GM19239 (cell line): ENCODE measurements at regions not wholly inside any gene's neighbourhood (a gene's known extent, or its start where the extent isn't known, plus 50 kb on each side); places are given as distances from the start of the nearest gene placed in this dataset.

ENCODE experiments used
- DNase-seq: peaks from one replicate; pipeline ENCODE4 v3.0.0; 2011; ENCODE audit warnings: low spot score; ENCODE audit not compliant: insufficient read length
- FAIRE-seq: peaks from 2 replicates; lab custom pipeline; 2011; peaks lifted over from hg19 to GRCh38; lab: Jason Lieb, UNC

GRCh38 chr15:47944637-47945288 is 176.0 kb upstream of the SLC24A5 start:
- no peak for FAIRE-seq
- DNase-seq = no peak

GRCh38 chr15:47945872-47946650 is 174.7 kb upstream of the SLC24A5 start:
- no peak for DNase-seq
- no peak for FAIRE-seq

GRCh38 chr15:47949815-47950214 is 171.0 kb upstream of the SLC24A5 start:
- FAIRE-seq (no peak), DNase-seq (no peak)

- FAIRE-seq (no peak), DNase-seq (no peak)
Observed at GRCh38 chr15:47950447-47950846, 170.3 kb upstream of the SLC24A5 start.

GRCh38 chr15:47951781-47952180 is 169.0 kb upstream of the SLC24A5 start:
- DNase-seq = no peak
- FAIRE-seq = no peak

- FAIRE-seq = no peak
- no peak for DNase-seq
Observed at GRCh38 chr15:47954196-47954595, 166.6 kb upstream of the SLC24A5 start.

- FAIRE-seq = no peak
- no peak for DNase-seq
Observed at GRCh38 chr15:47955021-47955420, 165.8 kb upstream of the SLC24A5 start.

GRCh38 chr15:47959617-47960413 is 161.0 kb upstream of the SLC24A5 start:
- DNase-seq (no peak), FAIRE-seq (peak; percentile 42)

- FAIRE-seq = peak; percentile 96
Observed at GRCh38 chr15:47961401-47962090, 159.2 kb upstream of the SLC24A5 start.

GRCh38 chr15:47963265-47963664 is 157.5 kb upstream of the SLC24A5 start:
- no peak for DNase-seq
- no peak for FAIRE-seq

More at GRCh38 chr15:47961401-47962090, 159.2 kb upstream of the SLC24A5 start:
- DNase-seq = peak; percentile 38

- DNase-seq = no peak
- no peak for FAIRE-seq
Observed at GRCh38 chr15:47964229-47964628, 156.6 kb upstream of the SLC24A5 start.

- DNase-seq = no peak
- FAIRE-seq = no peak
Observed at GRCh38 chr15:47965297-47965696, 155.5 kb upstream of the SLC24A5 start.

- no peak for DNase-seq
- FAIRE-seq = no peak
Observed at GRCh38 chr15:47968593-47968992, 152.2 kb upstream of the SLC24A5 start.

- DNase-seq = no peak
- FAIRE-seq = no peak
Observed at GRCh38 chr15:47971637-47972036, 149.2 kb upstream of the SLC24A5 start.

- DNase-seq (no peak), FAIRE-seq (no peak)
Observed at GRCh38 chr15:47972738-47973137, 148.1 kb upstream of the SLC24A5 start.

- FAIRE-seq = no peak
Observed at GRCh38 chr15:47974724-47975123, 146.1 kb upstream of the SLC24A5 start.

GRCh38 chr15:47975427-47975826 is 145.4 kb upstream of the SLC24A5 start:
- FAIRE-seq = no peak

More at GRCh38 chr15:47974724-47975123, 146.1 kb upstream of the SLC24A5 start:
- DNase-seq = no peak

GRCh38 chr15:47983533-47983932 is 137.3 kb upstream of the SLC24A5 start:
- DNase-seq (no peak), FAIRE-seq (no peak)

More at GRCh38 chr15:47975427-47975826, 145.4 kb upstream of the SLC24A5 start:
- no peak for DNase-seq

- no peak for FAIRE-seq
- DNase-seq = no peak
Observed at GRCh38 chr15:47985568-47985967, 135.2 kb upstream of the SLC24A5 start.

- FAIRE-seq (no peak), DNase-seq (no peak)
Observed at GRCh38 chr15:47987461-47987860, 133.3 kb upstream of the SLC24A5 start.
